HUES6 (cell line): ENCODE measurements at regions not wholly inside any gene's neighbourhood (a gene's known extent, or its start where the extent isn't known, plus 50 kb on each side); places are given as distances from the start of the nearest gene placed in this dataset.

Source experiments
- H3K27ac ChIP-seq: 2 replicates; pipeline ENCODE4 v1.7.0; 2013; ENCODE audit warnings: low read depth, mild to moderate bottlenecking, low read length, inconsistent platforms
- H3K27me3 ChIP-seq: 2 replicates; pipeline ENCODE4 v1.6.1; 2013; ENCODE audit warnings: low read length; ENCODE audit not compliant: control insufficient read depth, insufficient read depth
- H3K36me3 ChIP-seq: 2 replicates; pipeline ENCODE4 v1.6.1; 2013; ENCODE audit warnings: low read length; ENCODE audit not compliant: control insufficient read depth, insufficient read depth
- H3K4me1 ChIP-seq: 2 replicates; pipeline ENCODE4 v1.6.1; 2013; ENCODE audit warnings: low read length; ENCODE audit not compliant: control insufficient read depth, insufficient read depth
- H3K4me3 ChIP-seq: 2 replicates; pipeline ENCODE4 v1.5.1; 2013; ENCODE audit warnings: low read depth, low read length
- H3K9ac ChIP-seq: one replicate; pipeline ENCODE4 v1.6.1; 2013; ENCODE audit warnings: mild to moderate bottlenecking, low read length
- H3K9me3 ChIP-seq: 2 replicates; pipeline ENCODE4 v1.6.1; 2013; ENCODE audit warnings: low read depth, low read length; ENCODE audit not compliant: control insufficient read depth, insufficient read depth

GRCh38 chr13:109346060-109346459 lies 440.3 kb downstream of the IRS2 start:
- Histone ChIP-seq H3K27ac (no peak overlapping the region), H3K4me3 (no peak overlapping the region), H3K36me3 (no peaks in the 10 kb centered on the region), H3K9ac (no peak overlapping the region), H3K27me3 (no peaks in the 10 kb centered on the region), H3K9me3 (no peaks in the 10 kb centered on the region), H3K4me1 (no peaks in the 10 kb centered on the region)

GRCh38 chr13:109345433-109345941 lies 440.9 kb downstream of the IRS2 start:
- H3K9ac ChIP-seq = no peak overlapping the region
- H3K36me3 ChIP-seq = no peaks in the 10 kb centered on the region
- H3K27me3 ChIP-seq = no peaks in the 10 kb centered on the region
- H3K27ac ChIP-seq = no peak overlapping the region
- H3K9me3 ChIP-seq = no peaks in the 10 kb centered on the region
- H3K4me3 ChIP-seq = no peak overlapping the region
- H3K4me1 ChIP-seq = no peaks in the 10 kb centered on the region

GRCh38 chr13:109344552-109345157 lies 441.7 kb downstream of the IRS2 start:
- Histone ChIP-seq H3K27me3 (no peaks in the 10 kb centered on the region), H3K27ac (no peak overlapping the region), H3K9ac (no peak overlapping the region), H3K4me1 (no peaks in the 10 kb centered on the region), H3K4me3 (no peak overlapping the region), H3K9me3 (no peaks in the 10 kb centered on the region), H3K36me3 (no peaks in the 10 kb centered on the region)

GRCh38 chr13:109336730-109337129 lies 449.7 kb downstream of the IRS2 start:
- no peak overlapping the region for H3K27ac ChIP-seq
- H3K4me1 ChIP-seq = peaks cover 5% of the 10 kb centered on the region; the same call in 1 of the 2 replicates
- no peak overlapping the region for H3K9ac ChIP-seq
- no peak overlapping the region for H3K4me3 ChIP-seq
- no peaks in the 10 kb centered on the region for H3K9me3 ChIP-seq
- no peaks in the 10 kb centered on the region for H3K27me3 ChIP-seq
- no peaks in the 10 kb centered on the region for H3K36me3 ChIP-seq

GRCh38 chr13:109333893-109334651 lies 452.3 kb downstream of the IRS2 start:
- H3K9ac ChIP-seq = no peak overlapping the region
- H3K36me3 ChIP-seq = no peaks in the 10 kb centered on the region
- H3K27ac ChIP-seq = no peak overlapping the region
- peaks cover 5% of the 10 kb centered on the region; the same call in 1 of the 2 replicates for H3K4me1 ChIP-seq
- H3K27me3 ChIP-seq = no peaks in the 10 kb centered on the region
- no peak overlapping the region for H3K4me3 ChIP-seq
- no peaks in the 10 kb centered on the region for H3K9me3 ChIP-seq

GRCh38 chr13:109332506-109333499 lies 453.6 kb downstream of the IRS2 start:
- Histone ChIP-seq H3K4me3 (no peak overlapping the region), H3K36me3 (no peaks in the 10 kb centered on the region), H3K4me1 (peaks cover 5% of the 10 kb centered on the region; the same call in 1 of the 2 replicates), H3K27ac (no peak overlapping the region), H3K9ac (no peak overlapping the region), H3K9me3 (no peaks in the 10 kb centered on the region), H3K27me3 (no peaks in the 10 kb centered on the region)

GRCh38 chr13:109331898-109332297 lies 454.5 kb downstream of the IRS2 start:
- H3K9ac ChIP-seq = no peak overlapping the region
- no peak overlapping the region for H3K4me3 ChIP-seq
- no peaks in the 10 kb centered on the region for H3K36me3 ChIP-seq
- H3K27ac ChIP-seq = no peak overlapping the region
- no peaks in the 10 kb centered on the region for H3K27me3 ChIP-seq
- peaks cover 5% of the 10 kb centered on the region; the same call in 1 of the 2 replicates for H3K4me1 ChIP-seq
- H3K9me3 ChIP-seq = no peaks in the 10 kb centered on the region

GRCh38 chr13:109331011-109331433 lies 455.4 kb downstream of the IRS2 start:
- no peak overlapping the region for H3K4me3 ChIP-seq
- H3K4me1 ChIP-seq = peaks cover 5% of the 10 kb centered on the region; the same call in 1 of the 2 replicates
- no peaks in the 10 kb centered on the region for H3K27me3 ChIP-seq
- no peak overlapping the region for H3K9ac ChIP-seq
- no peaks in the 10 kb centered on the region for H3K36me3 ChIP-seq
- no peak overlapping the region for H3K27ac ChIP-seq
- no peaks in the 10 kb centered on the region for H3K9me3 ChIP-seq

GRCh38 chr13:109330123-109330522 lies 456.3 kb downstream of the IRS2 start:
- peaks cover 5% of the 10 kb centered on the region; the same call in 1 of the 2 replicates for H3K4me1 ChIP-seq
- H3K36me3 ChIP-seq = no peaks in the 10 kb centered on the region
- no peaks in the 10 kb centered on the region for H3K9me3 ChIP-seq
- H3K4me3 ChIP-seq = no peak overlapping the region
- no peaks in the 10 kb centered on the region for H3K27me3 ChIP-seq
- no peak overlapping the region for H3K9ac ChIP-seq
- H3K27ac ChIP-seq = no peak overlapping the region

GRCh38 chr13:109329175-109329574 lies 457.2 kb downstream of the IRS2 start:
- no peaks in the 10 kb centered on the region for H3K27me3 ChIP-seq
- no peaks in the 10 kb centered on the region for H3K9me3 ChIP-seq
- no peak overlapping the region for H3K4me3 ChIP-seq
- H3K9ac ChIP-seq = no peak overlapping the region
- no peaks in the 10 kb centered on the region for H3K36me3 ChIP-seq
- H3K4me1 ChIP-seq = peaks cover 5% of the 10 kb centered on the region; the same call in 1 of the 2 replicates
- no peak overlapping the region for H3K27ac ChIP-seq
